ENCODE measurements at regions not wholly inside any gene's neighbourhood (a gene's known extent, or its start where the extent isn't known, plus 50 kb on each side); places are given as distances from the start of the nearest gene placed in this dataset.

GRCh38 chr16:86672179-86672863 lies 94.0 kb downstream of the FOXL1 start:
- no peak for ATAC-seq
- Mint-ChIP-seq H3K4me1 (peaks cover 27% of the 10 kb centered on the region), H3K9me3 (no peaks in the 10 kb centered on the region; the same call in 1 of the 2 replicates), H3K27me3 (ENCODE audit: low read depth) (no peaks in the 10 kb centered on the region; the same call in 1 of the 2 replicates), H3K4me3 (no peak overlapping the region), H3K27ac (no peak overlapping the region), H3K36me3 (no peaks in the 10 kb centered on the region)
- CTCF ChIA-PET: interaction anchor here (0.9 kb wide), 1 partner anchor 96 kb away, joined by 3 read pairs; no protein-coding TSS in a partner anchor
- DNase-seq (ENCODE audit: low spot score): no peak
- POLR2A ChIA-PET: no interaction called here
- TF ChIP-seq ZNF671 (CRISPR knock-in tag; IDR thresholded peaks at IDR 0.05): no peak
- no peak for TF ChIP-seq JUN (CRISPR knock-in tag; IDR thresholded peaks at IDR 0.05)
- no peak for TF ChIP-seq NFATC4 (CRISPR knock-in tag; IDR thresholded peaks at IDR 0.05)
- TF ChIP-seq ATF2 (CRISPR knock-in tag; IDR thresholded peaks at IDR 0.05; ENCODE audit: borderline replicate concordance, low read depth): no peak
- TF ChIP-seq GABPB1 (CRISPR knock-in tag; IDR thresholded peaks at IDR 0.05): no peak
- no peak for TF ChIP-seq CBFB (CRISPR knock-in tag; IDR thresholded peaks at IDR 0.05; ENCODE audit: low read depth)
- no peak for TF ChIP-seq MLX (CRISPR knock-in tag; IDR thresholded peaks at IDR 0.05)
- no peak for TF ChIP-seq NR2C2 (CRISPR knock-in tag; IDR thresholded peaks at IDR 0.05)
- no peak for TF ChIP-seq HMGXB4 (CRISPR knock-in tag; IDR thresholded peaks at IDR 0.05)
- TF ChIP-seq PRDM15 (CRISPR knock-in tag; IDR thresholded peaks at IDR 0.05): no peak

- DNase-seq (ENCODE audit: low spot score) (no peak), ATAC-seq (no peak)
- Mint-ChIP-seq H3K27me3 (ENCODE audit: low read depth) (no peaks in the 10 kb centered on the region; the same call in 1 of the 2 replicates), H3K36me3 (no peaks in the 10 kb centered on the region), H3K9me3 (no peaks in the 10 kb centered on the region; the same call in 1 of the 2 replicates), H3K4me1 (peaks cover 23% of the 10 kb centered on the region), H3K27ac (no peak overlapping the region), H3K4me3 (no peak overlapping the region)
- CTCF ChIA-PET: interaction anchor here (0.9 kb wide), 1 partner anchor 97 kb away, joined by 3 read pairs; no protein-coding TSS in a partner anchor
- POLR2A ChIA-PET: no interaction called here
- TF ChIP-seq ZNF263 (CRISPR knock-in tag; IDR thresholded peaks at IDR 0.05; ENCODE audit: low read depth): no peak
- TF ChIP-seq ATF2 (CRISPR knock-in tag; IDR thresholded peaks at IDR 0.05; ENCODE audit: borderline replicate concordance, low read depth): no peak
- no peak for TF ChIP-seq GTF2I (CRISPR knock-in tag; conservative IDR thresholded peaks at IDR 0.05)
- TF ChIP-seq TCF7 (CRISPR knock-in tag; IDR thresholded peaks at IDR 0.05; ENCODE audit: low read depth): no peak
- no peak for TF ChIP-seq NR1H2 (CRISPR knock-in tag; IDR thresholded peaks at IDR 0.05)
- no peak for TF ChIP-seq MXD4 (CRISPR knock-in tag; IDR thresholded peaks at IDR 0.05; ENCODE audit: borderline replicate concordance)
These were observed 95.0 kb downstream of the FOXL1 start for GRCh38 chr16:86673090-86673955.
